ENCODE measurements at regions not wholly inside any gene's neighbourhood (a gene's known extent, or its start where the extent isn't known, plus 50 kb on each side); places are given as distances from the start of the nearest gene placed in this dataset.

DNA sequence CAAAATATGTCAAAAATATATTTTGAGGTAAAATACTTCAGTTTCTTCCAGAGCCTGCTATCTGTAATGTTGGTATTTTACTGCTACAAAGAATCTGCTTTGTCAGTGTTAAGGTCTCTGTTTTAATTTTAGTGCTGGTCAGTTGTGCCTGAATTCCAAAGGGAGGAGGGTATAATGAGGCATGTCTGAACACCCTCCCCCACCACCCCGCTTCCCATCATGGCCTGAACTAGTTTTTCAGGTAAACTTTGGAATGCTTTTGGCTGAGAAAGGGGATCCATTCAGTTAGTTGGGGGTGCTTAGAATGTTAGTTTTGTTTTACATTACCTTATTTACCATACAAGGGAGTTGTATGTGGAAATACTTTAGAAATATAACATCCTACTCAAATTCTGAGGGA lies 158.5 kb downstream of the MID1IP1 start:
- no peaks in the 10 kb centered on the region for H3K27me3 ChIP-seq (ENCODE audit: insufficient read depth, low read length)
- Mint-ChIP-seq H3K27ac (no peak overlapping the region), H3K4me3 (no peak overlapping the region), H3K36me3 (ENCODE audit: insufficient read depth in 1 of 3, low read depth in 3 of 3) (peaks cover 7 to 18% (median 11%) of the 10 kb centered on the region in 3 experiments), H3K9me3 (peaks cover 82% of the 10 kb centered on the region in 2 experiments), H3K27me3 (ENCODE audit: low read depth) (no peaks in the 10 kb centered on the region), H3K4me1 (peaks cover 7 to 11% of the 10 kb centered on the region in 2 experiments)
- H2BK20ac ChIP-seq (ENCODE audit: low read depth, low read length, poor library complexity, severe bottlenecking), result no peak overlapping the region
- no peak for DNase-seq
- H3K27ac ChIP-seq (ENCODE audit: insufficient read length, low read depth, low read length), result no peak overlapping the region
- no peaks in the 10 kb centered on the region for H4K20me1 ChIP-seq (ENCODE audit: control insufficient read depth, insufficient read depth, insufficient read length)
- no peak overlapping the region for H2BK12ac ChIP-seq (ENCODE audit: insufficient read length, low read depth, low read length)
- H3K9me3 ChIP-seq (ENCODE audit: control insufficient read depth, low read depth, low read length), result peaks cover 5% of the 10 kb centered on the region
- H2BK120ac ChIP-seq (ENCODE audit: low read depth, low read length, poor library complexity, severe bottlenecking), result no peak overlapping the region
- H3K79me2 ChIP-seq (ENCODE audit: insufficient read depth, low read length), result no peaks in the 10 kb centered on the region
- H3K4me1 ChIP-seq (ENCODE audit: insufficient read depth, low read length), result peaks cover 2% of the 10 kb centered on the region; the same call in 1 of the 2 replicates
- H2BK15ac ChIP-seq (ENCODE audit: low read depth, low read length), result no peak overlapping the region
- H3T11ph ChIP-seq (ENCODE audit: low read length), result no peak overlapping the region
- no CpG with 5 or more reads among the region's 1 CpG for WGBS (ENCODE audit: extremely low coverage, insufficient read length, low lambda C conversion rate)
- no peaks in the 10 kb centered on the region for H3K23me2 ChIP-seq (ENCODE audit: insufficient read length, low read depth, low read length, poor library complexity, severe bottlenecking)
- H3K18ac ChIP-seq (ENCODE audit: insufficient read length, low read depth, low read length), result no peak overlapping the region
- no peak overlapping the region for H2AK5ac ChIP-seq (ENCODE audit: insufficient read length, low read length)
- H4K5ac ChIP-seq (ENCODE audit: insufficient read length, low read depth, low read length), result peak overlapping the region; percentile 80
- H4K91ac ChIP-seq (ENCODE audit: insufficient read length, low read depth, low read length), result no peak overlapping the region
- H3K4ac ChIP-seq (ENCODE audit: low read depth, low read length), result no peak overlapping the region
- H3K79me1 ChIP-seq (ENCODE audit: insufficient read depth, low read depth, low read length, poor library complexity, severe bottlenecking), result no peaks in the 10 kb centered on the region
- no peak overlapping the region for H4K8ac ChIP-seq (replicated peaks; ENCODE audit: insufficient read length, low read depth, low read length)
- H3K14ac ChIP-seq (ENCODE audit: insufficient read depth, low read length), result no peak overlapping the region
- no peak overlapping the region for H3K9ac ChIP-seq (ENCODE audit: extremely low read depth, insufficient read length, low read length)
- no peak overlapping the region for H2BK5ac ChIP-seq (ENCODE audit: insufficient read length, low read length)
- H3K56ac ChIP-seq (ENCODE audit: insufficient read length, low read depth, low read length), result no peak overlapping the region
- TF ChIP-seq, protein P1, sequence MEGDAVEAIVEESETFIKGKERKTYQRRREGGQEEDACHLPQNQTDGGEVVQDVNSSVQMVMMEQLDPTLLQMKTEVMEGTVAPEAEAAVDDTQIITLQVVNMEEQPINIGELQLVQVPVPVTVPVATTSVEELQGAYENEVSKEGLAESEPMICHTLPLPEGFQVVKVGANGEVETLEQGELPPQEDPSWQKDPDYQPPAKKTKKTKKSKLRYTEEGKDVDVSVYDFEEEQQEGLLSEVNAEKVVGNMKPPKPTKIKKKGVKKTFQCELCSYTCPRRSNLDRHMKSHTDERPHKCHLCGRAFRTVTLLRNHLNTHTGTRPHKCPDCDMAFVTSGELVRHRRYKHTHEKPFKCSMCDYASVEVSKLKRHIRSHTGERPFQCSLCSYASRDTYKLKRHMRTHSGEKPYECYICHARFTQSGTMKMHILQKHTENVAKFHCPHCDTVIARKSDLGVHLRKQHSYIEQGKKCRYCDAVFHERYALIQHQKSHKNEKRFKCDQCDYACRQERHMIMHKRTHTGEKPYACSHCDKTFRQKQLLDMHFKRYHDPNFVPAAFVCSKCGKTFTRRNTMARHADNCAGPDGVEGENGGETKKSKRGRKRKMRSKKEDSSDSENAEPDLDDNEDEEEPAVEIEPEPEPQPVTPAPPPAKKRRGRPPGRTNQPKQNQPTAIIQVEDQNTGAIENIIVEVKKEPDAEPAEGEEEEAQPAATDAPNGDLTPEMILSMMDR (conservative IDR thresholded peaks at IDR 0.05), result no peak
- H2AFZ ChIP-seq (ENCODE audit: low read length), result no peak overlapping the region
- H3K23ac ChIP-seq (ENCODE audit: insufficient read length, low read depth, low read length), result no peak overlapping the region
- no peak overlapping the region for H3K4me2 ChIP-seq (ENCODE audit: insufficient read depth, insufficient read length, low read length)

Measured in H9 (cell line).